Ovary (tissue), 3 donors: ENCODE measurements at regions not wholly inside any gene's neighbourhood (a gene's known extent, or its start where the extent isn't known, plus 50 kb on each side); places are given as distances from the start of the nearest gene placed in this dataset.

ENCODE experiments used
- EP300 ChIP-seq: sonication (generic); formaldehyde crosslinking; IDR thresholded peaks from one replicate; pipeline ENCODE4 v1.6.1; 2017; ENCODE audit warnings: antibody characterized with exemption
- POLR2A ChIP-seq: fragments of 450-650 bp; IDR thresholded peaks from one replicate; pipeline ENCODE4 v1.6.1; 2017; ENCODE audit warnings: antibody characterized with exemption, mild to moderate bottlenecking, moderate library complexity
- TF ChIP-seq, protein P1 (sequence below), 3 donors: fragments of 450-650 bp in 2 of 3; fragments of 200-600 bp in 1 of 3; IDR thresholded peaks; one replicate each; pipeline versions ENCODE4 v1.5.1 to v1.8.0; 2016 to 2022; ENCODE audit warnings: antibody characterized with exemption in 3 of 3, mild to moderate bottlenecking in 1 of 3
- donor health status: DM: no; HTN: no; CAD: no.

DNA sequence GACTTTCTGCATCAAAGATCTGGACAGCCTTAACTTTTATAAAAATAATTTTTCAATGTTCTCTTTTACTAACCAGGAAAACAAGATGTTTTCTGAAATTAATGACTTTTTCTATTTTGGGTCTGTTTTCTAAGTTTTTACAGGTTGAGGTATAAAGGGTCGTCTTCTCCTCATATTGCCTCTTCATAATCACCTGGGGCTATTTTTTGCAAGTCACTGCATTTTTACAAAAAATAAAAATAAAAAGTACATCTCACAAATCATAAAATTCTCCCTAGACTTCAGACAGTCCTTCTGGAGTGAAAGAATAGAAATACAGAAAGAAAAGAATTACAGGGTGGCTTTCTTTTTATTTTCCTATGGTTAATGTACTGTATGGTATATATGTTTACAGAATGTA, 168.5 kb downstream of the PALM2AKAP2 start:
- TF ChIP-seq, protein P1, sequence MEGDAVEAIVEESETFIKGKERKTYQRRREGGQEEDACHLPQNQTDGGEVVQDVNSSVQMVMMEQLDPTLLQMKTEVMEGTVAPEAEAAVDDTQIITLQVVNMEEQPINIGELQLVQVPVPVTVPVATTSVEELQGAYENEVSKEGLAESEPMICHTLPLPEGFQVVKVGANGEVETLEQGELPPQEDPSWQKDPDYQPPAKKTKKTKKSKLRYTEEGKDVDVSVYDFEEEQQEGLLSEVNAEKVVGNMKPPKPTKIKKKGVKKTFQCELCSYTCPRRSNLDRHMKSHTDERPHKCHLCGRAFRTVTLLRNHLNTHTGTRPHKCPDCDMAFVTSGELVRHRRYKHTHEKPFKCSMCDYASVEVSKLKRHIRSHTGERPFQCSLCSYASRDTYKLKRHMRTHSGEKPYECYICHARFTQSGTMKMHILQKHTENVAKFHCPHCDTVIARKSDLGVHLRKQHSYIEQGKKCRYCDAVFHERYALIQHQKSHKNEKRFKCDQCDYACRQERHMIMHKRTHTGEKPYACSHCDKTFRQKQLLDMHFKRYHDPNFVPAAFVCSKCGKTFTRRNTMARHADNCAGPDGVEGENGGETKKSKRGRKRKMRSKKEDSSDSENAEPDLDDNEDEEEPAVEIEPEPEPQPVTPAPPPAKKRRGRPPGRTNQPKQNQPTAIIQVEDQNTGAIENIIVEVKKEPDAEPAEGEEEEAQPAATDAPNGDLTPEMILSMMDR (IDR thresholded peaks at IDR 0.05): no peak
- no peak for TF ChIP-seq POLR2A
- no peak for TF ChIP-seq EP300
